HG02798 (cell line): ENCODE measurements at regions not wholly inside any gene's neighbourhood (a gene's known extent, or its start where the extent isn't known, plus 50 kb on each side); places are given as distances from the start of the nearest gene placed in this dataset.

ENCODE experiments used
- ATAC-seq: cut with Tn5 transposase; IDR thresholded peaks from one replicate; pipeline ENCODE4 v1.9.1; 2021; ENCODE audit warnings: mild to moderate bottlenecking; ENCODE audit not compliant: unreplicated experiment, poor library complexity

DNA sequence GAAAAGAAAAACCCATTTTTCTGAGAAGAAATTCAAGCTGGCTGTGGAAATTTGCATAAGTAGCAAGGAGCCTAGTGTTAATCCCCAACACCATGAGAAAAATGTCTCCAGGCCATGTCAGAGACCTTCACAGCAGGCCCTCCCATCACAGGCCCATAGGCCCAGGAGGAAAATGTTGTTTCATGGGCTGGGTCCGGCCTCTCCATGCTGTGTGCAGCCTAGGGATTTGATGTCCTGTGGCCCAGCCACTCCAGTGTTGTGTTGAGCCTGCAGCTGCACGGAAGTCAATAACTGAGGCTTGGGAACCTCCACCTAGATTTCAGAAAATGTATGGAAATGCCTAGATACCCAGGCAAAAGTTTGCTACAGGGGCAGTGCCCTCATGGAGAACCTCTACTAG, 432.2 kb downstream of the IPO8 start:
- ATAC-seq = no peak

DNA sequence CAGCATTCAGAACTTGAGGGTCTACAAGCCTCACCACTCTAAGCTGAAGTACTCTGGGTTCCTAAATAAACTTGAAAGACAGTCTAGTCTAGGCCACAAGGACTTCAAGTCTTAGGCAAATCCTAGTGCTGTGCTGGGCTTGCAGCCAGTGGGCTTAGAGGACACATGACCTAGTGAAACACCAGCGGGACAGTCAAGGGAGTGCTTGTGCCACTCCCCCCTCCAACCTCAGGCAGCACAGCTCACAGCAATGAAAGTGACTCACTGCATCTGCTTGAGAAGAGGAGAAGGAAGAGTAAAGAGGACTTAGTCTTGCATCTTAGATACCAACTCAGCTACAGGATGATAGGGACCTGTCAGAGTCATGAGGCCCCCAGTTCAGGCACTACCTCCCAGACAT, 438.1 kb downstream of the IPO8 start:
- no peak for ATAC-seq

DNA sequence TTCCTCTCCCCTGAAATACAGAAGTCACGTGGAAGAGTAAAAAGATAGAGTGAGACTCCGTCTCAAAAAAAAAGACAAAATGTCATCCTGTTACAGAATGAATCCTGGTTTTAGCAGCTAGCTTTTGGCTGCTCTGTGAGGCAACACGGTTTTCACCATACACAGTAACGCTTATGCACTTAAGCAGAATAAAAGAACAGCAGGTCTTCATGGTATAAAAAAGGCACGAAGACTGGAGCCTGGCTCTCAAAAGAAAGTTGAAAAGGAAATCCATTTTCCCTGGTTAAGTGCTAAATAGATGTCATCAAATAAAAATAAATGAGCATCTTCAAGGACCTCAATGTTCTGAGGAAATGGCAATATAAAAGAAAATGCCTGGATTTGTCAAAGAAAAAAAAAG, 444.1 kb downstream of the IPO8 start:
- no peak for ATAC-seq

DNA sequence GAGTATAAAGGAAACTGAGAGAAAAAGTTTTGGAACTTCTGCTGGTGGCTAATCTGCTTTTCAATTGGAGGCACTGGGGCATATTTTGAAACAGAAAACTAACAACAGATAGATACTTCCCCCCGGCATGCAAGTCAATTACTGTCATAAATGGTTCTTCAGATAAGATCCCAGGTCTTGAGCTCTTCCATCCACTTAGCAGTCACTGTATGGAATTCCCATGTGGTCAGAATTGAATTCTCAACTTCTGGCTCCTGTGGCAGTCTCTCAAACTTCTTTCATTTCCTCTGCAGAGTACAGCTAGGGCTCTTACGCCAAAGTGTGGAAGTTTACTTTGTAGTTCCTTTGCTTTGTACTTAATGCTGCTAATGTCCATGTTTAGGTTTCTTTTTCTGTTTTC, 452.2 kb downstream of the IPO8 start:
- ATAC-seq = no peak

DNA sequence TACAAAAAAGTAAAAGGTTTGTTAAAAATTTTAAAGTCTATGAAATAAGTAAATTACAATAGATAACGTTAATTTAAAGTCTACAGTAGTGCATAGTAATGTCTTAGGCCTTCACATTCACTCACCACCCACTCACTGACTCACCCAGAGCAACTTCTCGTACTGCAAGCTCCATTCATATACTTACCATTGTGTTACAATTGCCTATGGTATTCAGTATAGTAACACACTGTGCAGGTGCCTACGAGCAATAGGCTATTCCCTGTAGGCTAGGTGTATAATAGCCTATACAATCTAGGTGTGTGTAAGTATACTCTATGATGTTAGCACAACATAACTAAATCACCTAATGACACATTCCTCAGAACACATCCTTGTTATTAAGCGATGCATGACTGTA, 435.3 kb upstream of the TMTC1 start:
- ATAC-seq = no peak

DNA sequence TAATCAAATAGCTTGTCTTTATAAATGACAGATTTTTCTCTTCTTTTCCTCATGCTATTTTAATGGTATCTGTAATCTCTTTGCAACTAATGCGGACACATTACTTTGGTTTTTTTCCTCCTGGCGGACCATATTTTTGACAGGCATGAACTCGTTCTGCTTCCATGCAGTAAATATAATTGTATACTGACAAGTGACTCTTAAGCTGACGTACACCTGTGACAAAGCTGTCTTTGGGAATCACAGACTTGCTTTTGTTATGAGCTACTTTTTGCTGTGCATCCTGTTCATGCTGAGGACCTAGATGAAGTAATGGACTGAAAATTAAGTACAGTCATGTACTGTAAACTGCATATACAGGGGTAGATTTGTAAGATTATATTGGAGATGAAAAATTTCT, 434.3 kb upstream of the TMTC1 start:
- no peak for ATAC-seq

DNA sequence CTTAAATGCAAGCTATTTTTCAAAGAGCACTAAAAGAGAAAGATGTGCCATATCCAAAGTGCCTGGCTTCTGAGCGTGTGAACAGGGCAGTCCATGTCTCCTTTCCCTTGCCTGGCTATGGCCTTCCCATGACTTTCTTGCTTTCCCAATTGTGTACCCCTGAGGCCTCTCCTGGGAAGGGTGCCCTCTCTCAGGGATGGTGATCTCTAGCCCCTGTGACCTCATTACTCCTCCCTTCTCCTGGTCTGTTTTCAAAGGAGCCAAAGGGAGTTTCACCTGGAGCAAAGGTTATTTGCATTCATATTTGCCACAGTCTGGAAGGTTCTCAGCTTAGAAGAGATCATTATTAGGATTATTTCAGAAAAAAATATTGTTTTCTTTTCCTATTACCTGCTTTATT, 429.4 kb upstream of the TMTC1 start:
- ATAC-seq = no peak

DNA sequence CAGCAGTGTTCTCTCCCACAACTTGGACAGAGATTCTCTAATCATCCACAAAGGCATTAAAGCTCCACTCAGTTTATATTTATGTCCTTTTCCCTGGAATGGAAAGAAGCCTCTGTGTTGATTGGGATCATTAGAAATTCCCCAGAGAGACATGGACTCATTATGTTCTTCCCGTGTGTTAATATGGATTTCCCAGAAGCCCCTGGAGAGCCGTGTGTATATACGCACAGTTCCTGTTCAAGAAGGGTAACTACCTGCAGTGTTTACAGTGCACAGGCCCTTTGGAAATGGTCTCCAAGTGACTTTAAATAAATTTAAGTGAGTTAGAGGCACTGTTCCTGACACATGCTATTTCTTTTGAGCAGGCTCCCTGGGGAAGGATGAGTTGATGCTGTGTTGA, 428.0 kb upstream of the TMTC1 start:
- no peak for ATAC-seq

DNA sequence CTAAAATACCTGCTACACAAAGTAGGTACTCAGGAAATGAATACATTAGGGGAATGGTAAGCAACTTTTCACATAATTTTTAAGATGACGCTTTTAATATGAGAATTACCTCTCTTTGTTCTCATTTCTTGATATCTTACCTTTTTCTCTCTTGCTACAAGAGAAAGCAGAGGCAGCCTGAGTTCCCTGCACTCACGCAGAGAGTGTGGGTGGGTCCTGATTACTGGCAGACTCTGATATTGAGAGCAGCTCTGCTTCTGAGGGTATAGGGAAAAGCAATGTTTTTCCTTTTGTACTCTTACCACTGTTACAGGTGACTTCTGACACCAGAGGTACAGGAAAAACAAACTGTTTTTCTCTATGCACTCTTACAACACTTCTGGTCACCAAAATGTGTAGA, 420.2 kb upstream of the TMTC1 start:
- ATAC-seq = no peak

DNA sequence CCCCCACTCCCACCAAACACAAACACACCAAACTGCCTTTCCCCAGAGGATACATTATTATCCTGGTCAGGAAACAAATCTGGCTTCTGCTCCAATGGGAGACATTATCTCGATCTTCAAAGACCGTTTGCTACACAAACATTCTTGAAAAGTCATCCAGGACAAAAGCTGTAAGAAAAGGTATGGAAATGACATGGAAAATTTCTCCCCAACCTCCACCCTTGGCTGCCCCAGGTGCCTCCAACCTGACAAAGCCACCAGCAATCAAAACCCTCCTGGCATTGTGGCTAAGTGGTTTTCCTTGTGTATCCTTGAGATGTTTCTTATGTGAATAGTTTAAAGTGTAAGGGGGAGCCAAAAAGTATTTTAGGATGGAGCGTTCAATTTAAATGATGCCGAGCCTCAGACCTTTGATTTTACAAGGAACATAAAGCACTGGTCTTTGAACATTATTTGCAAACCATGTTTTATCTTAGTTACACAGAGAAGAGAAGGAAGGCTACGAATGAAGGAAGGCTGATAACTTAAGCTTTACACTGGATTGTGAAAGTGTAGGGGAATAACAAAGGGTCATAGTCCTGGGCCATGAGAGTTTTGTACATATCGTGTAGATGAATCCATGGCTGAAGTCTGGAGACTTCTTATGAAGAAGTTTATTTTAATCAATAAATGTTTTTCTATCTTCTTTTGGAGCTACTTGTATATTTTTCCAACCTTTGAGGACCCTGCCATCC, 418.9 kb upstream of the TMTC1 start:
- ATAC-seq = no peak

DNA sequence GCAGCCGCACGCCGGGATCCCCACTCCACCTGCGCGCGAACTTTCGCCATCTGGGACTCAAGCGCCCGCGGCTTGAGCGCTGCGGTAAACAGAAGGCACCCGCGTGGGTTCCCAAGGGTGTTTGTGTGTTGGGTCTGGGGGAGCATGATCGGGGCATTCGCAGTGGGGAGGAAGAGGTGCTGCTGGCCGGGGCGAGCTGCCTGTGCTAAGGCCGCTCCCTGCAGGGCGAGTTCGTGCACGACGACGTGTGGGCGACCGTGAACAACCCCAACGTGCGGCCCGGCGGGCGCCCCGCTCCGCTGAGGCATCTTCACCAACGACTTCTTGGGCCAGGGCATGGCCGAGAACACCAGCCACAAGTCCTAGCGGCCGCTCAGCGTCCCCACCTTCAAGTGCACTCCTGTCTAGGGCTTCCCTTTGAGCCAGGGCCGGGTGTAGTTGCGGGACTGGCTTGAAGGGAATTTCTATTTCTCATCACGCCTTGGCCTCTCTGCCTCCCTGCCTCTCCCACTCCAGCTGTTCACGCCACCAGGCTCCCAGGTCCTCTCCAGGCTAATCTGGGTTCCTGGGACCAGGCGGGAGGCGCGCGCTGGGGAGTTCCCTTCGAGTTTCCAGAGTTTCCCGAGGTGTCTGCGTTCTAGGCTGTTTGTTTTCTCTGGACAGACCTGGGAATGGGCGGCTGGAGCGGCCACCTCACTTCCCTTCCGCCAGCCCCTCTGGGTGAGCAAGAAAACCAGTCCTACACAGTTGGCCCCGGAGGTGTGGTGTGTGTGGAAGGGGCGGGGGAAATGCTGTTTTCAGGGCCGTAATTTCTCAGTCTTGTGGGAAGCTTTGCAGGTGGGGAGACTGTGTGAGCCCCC, 417.8 kb upstream of the TMTC1 start:
- ATAC-seq = no peak

DNA sequence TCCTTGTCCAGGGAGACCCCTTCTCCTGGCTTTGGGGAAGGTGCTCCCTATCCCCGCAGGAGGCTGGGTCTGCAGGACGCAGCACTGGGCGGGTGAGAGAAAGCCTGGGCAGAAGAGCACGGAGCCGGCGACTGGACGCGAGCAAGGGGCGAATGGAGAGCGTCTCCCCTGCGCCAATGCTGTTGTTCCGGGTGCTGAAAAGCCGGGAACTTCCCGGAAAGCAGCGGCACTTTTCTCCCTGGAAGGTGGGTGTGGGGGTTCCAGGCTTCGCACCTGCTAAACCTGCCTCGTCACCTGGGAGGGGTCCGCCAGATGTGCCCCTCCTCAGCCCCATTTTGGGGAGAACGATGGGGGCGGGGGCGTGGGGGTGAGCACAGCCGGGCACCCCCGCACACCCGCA, 417.1 kb upstream of the TMTC1 start:
- no peak for ATAC-seq

DNA sequence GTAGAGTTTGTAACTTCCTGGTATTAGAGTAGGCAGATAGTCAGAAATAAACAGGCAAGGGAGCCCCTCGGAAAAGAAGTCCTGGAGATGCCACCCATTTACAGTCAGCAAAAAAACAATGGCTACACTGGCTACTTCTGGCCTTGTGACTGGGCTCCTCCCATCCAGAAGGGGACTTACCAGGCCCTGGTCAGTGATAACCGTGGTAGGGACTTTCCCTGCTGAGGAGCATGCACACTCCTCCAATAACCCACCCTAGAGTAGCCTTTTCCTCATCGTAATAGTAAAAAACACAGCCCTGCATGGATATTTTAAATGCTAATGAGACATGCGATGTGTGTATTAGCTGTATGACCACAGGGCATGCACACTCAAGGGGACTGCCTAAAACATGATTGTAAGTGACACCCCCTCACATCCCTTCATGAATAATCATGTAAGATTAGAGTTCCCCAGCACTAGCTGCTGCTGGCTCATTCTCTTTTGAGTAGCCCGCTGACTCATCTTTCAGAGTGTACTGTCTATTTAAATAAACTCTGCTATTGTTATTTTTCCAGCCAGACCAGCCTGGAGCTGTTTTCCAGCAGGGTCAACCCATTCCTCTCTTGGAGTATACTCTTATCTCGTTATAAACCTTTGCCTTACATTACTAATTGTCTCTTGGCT, 413.8 kb upstream of the TMTC1 start:
- ATAC-seq = peak; percentile 85

DNA sequence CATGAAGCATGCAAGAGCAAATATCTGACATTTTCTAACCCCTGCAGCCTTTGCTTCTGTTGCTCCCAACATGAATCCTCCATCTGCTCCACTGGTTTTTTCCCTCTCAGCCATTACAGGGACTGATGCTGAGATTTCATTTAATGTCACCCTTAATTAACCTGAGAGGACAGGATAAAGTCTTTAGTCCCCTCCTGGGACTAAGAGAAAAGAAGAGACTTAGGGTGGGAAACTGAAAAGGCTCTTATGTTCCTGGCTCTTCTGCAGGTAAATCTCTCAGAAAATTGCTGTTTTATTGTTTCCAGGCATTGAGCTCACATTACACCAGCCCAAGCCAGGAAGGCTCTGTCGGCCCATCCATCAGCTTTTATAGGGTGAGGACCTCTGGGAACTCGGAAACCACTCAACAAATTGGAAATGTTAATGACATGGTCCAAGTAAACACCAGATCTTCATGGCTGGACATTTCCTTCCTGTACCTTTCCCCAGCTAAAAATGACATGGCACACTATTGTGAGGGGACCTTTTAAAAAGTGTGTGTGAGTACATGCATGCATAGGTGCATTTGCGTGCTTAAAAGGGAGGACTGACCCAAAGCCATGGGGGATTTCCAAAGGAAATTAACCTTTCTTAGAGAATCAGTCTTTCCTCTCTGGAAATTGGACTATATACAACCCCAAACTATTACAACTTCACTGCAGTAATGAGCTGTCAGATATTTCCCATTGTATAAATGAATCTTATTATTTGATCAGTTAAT, 408.1 kb upstream of the TMTC1 start:
- ATAC-seq = no peak

DNA sequence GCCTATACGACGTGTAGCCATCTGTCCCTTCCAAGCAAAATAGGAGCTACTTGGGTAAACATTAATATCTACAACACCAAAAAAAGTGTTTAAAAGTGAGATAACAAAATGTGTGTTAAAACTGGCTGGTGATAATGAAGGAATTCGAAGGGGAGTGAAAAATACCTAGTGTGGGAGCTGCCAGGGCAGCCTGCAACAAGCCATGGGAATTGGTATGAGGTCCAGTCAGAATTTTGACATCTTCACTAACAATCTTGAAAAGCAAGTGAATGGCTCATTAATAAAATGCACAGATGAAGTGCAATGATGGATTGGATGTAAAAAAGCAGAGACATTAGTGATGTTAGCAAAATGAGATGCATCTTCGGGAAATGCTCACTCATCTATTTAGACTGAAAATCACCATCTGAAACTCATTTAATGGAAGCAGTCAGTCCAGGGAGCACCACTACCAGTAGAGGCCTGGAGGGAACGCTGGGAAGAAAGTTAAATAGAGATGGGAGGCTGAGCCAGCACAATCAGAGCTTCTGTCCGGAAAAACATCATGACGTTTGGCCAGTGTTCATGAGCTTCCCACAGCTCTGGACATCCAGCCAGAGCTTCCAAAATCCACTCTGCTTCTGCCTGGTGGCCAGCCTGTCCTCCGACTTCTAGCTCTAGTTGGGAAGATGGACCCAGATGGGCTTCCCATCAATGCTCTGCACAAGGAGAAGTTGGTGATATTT, 405.0 kb upstream of the TMTC1 start:
- ATAC-seq = no peak

DNA sequence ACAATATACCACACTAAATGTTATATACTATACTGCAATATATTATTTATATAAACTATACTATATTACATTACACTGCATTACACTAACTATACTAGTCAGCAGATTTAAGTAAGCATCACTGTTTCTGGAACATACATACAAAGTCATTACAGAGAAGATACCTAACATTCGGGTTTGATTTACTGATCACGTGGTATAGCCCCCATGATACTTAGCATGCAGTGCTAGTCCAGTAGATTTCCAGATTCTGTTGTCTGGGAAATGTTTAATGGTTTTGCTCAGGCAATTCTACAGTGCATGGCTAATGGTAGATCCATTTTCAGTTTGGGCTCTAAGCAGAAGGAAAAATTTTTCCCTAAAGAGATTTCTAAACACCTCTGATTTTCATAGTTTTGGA, 403.7 kb upstream of the TMTC1 start:
- ATAC-seq = no peak

DNA sequence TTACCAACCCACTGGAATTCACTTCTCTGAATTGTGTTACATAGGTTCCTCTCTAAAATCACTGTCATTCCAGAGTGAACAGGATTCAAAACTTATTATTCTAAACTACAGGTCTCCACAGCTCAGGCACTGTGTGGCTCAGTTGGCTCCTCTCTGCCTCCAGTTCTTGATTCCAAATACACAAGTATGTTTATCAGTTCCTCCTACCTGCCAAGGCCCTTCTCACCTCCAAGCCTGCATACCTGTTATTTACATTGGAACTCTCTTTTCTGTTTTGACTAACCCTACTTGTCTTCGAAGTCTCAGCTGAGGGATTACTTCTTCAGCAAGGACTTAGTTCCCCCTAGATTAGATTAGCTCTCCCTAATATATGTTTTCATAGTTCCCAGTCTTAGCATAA, 397.6 kb upstream of the TMTC1 start:
- ATAC-seq = no peak

DNA sequence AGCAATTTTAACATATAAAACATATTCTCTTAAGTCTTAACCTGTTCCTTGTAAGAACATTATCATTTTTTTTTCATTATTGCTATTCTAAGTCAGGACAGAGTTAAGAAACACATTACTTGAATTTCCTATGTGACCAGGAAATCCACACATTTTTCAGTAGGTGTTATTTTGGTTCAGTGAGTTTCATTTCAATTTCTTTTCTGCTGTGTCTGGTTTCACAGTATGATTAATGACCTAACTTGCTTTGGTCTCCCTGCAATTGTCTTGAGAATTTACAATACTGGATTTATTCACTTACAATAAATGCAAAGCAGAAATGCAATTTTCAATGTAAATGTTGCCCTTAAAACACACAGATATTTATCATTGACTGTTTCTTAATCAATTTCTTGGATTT, 396.9 kb upstream of the TMTC1 start:
- ATAC-seq = no peak

DNA sequence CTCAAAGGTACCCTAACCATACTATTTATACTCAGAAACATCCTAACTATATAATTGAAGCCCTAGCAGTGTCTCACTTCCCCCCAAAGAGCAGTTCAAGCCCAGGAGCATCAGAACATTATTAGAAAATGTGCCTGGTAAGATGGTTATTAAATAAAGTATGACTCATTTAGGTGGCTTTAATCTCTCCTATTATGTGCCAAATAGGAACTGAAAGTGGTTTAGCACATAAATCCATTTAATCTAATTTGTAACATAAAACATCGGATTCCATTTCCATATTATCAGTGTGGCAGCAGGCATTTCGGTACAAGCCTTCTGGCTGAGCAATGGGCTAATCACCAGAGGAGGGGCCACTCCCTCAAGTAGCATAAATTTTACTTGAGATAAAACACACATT, 395.2 kb upstream of the TMTC1 start:
- ATAC-seq = no peak
